IMR-90 (cell line): ENCODE measurements at regions not wholly inside any gene's neighbourhood (a gene's known extent, or its start where the extent isn't known, plus 50 kb on each side); places are given as distances from the start of the nearest gene placed in this dataset.

Experiments
- ATAC-seq: fragments of 200-7000 bp; cut with Tn5 transposase; 2 replicates; pipeline ENCODE4 v1.9.1; 2020; ENCODE audit warnings: low read depth, mild to moderate bottlenecking, moderate library complexity
- BruUV-seq: library from RNA; stranded (reverse); fragments of 400-500 nt; replicated peaks from 2 replicates; lab custom pipeline; 2021; lab: Mats Ljungman, UMichigan
- CTCF ChIA-PET: fragments of 300-600 bp; formaldehyde crosslinking; extraction: SDS; loops from one replicate; lab custom pipeline; 2021; ENCODE audit warnings: antibody characterized with exemption; lab: Yijun Ruan, JAX
- POLR2A ChIA-PET: fragments of 300-600 bp; sonication (Branson Sonifier 250); formaldehyde crosslinking; loops from one replicate; lab custom pipeline; 2022; ENCODE audit warnings: antibody characterized with exemption; ENCODE audit not compliant: unreplicated experiment; lab: Charles Lee
- DNase-seq: peaks from one replicate; pipeline ENCODE4 v3.0.0; 2013
- H2AFZ ChIP-seq: replicated peaks from 2 replicates; pipeline ENCODE3; 2013; ENCODE audit warnings: low read length, mild to moderate bottlenecking; ENCODE audit not compliant: poor library complexity
- H2AK5ac ChIP-seq: 2 replicates; pipeline ENCODE4 v1.6.1; 2013; ENCODE audit warnings: low read depth, low read length, inconsistent platforms
- H2AK9ac ChIP-seq: replicated peaks from 2 replicates; pipeline ENCODE3; 2013; ENCODE audit warnings: mild to moderate bottlenecking, low read depth, low read length, moderate library complexity; ENCODE audit not compliant: poor library complexity
- H2BK120ac ChIP-seq: 2 replicates; pipeline ENCODE4 v1.6.1; 2013; ENCODE audit warnings: low read depth, low read length, inconsistent platforms
- H2BK15ac ChIP-seq: 3 replicates; pipeline ENCODE4 v1.6.1; 2013; ENCODE audit warnings: low read depth, low read length, inconsistent platforms
- H2BK20ac ChIP-seq: 2 replicates; pipeline ENCODE4 v1.6.1; 2013; ENCODE audit warnings: low read depth, mild to moderate bottlenecking, inconsistent platforms, low read length, moderate library complexity
- H2BK5ac ChIP-seq: 2 replicates; pipeline ENCODE4 v1.6.1; 2013; ENCODE audit warnings: mild to moderate bottlenecking, low read depth, low read length, inconsistent platforms; ENCODE audit not compliant: poor library complexity, severe bottlenecking
- H3K14ac ChIP-seq: replicated peaks from 2 replicates; pipeline ENCODE4 v1.6.1; 2013; ENCODE audit warnings: low read depth, low read length, inconsistent platforms
- H3K18ac ChIP-seq: 2 replicates; pipeline ENCODE4 v1.6.1; 2013; ENCODE audit warnings: low read depth, low read length, control low read depth
- H3K23ac ChIP-seq: 2 replicates; pipeline ENCODE4 v1.6.1; 2013; ENCODE audit warnings: low read depth, low read length, inconsistent platforms
- H3K27ac ChIP-seq: 2 replicates; pipeline ENCODE4 v1.5.1; 2013; ENCODE audit warnings: mild to moderate bottlenecking, control low read depth, low read length; ENCODE audit not compliant: insufficient read depth
- H3K27me3 ChIP-seq: 2 replicates; pipeline ENCODE4 v1.6.1; 2013; ENCODE audit warnings: low read length; ENCODE audit not compliant: control insufficient read depth, insufficient read depth
- H3K36me3 ChIP-seq: 2 replicates; pipeline ENCODE4 v1.6.1; 2013; ENCODE audit warnings: low read length, mixed read lengths; ENCODE audit not compliant: control insufficient read depth, insufficient read depth
- H3K4ac ChIP-seq: 2 replicates; pipeline ENCODE4 v1.6.1; 2013; ENCODE audit warnings: low read depth, low read length, inconsistent platforms
- H3K4me1 ChIP-seq: 2 replicates; pipeline ENCODE4 v1.6.1; 2013; ENCODE audit warnings: low read length, mixed read lengths; ENCODE audit not compliant: control insufficient read depth, insufficient read depth
- H3K4me2 ChIP-seq: 2 replicates; pipeline ENCODE4 v1.6.1; 2013; ENCODE audit warnings: low read depth, mild to moderate bottlenecking, control low read depth, low read length, moderate library complexity
- H3K4me3 ChIP-seq: 2 replicates; pipeline ENCODE4 v1.5.1; 2013; ENCODE audit warnings: low read depth, mild to moderate bottlenecking, control low read depth, low read length, moderate library complexity; ENCODE audit not compliant: insufficient read depth
- H3K56ac ChIP-seq: 2 replicates; pipeline ENCODE4 v1.6.1; 2013; ENCODE audit warnings: low read length, inconsistent platforms; ENCODE audit not compliant: insufficient read depth; ENCODE audit errors: extremely low read depth
- H3K79me1 ChIP-seq, 2 experiments: 2 replicates each; pipeline ENCODE4 v1.6.1; 2013; ENCODE audit warnings: low read length in 2 of 2, inconsistent platforms in 1 of 2, low read depth in 1 of 2
- H3K9ac ChIP-seq: 2 replicates; pipeline ENCODE4 v1.6.1; 2013; ENCODE audit warnings: low read depth, low read length, control low read depth
- H3K9me1 ChIP-seq: 2 replicates; pipeline ENCODE4 v1.6.1; 2013; ENCODE audit warnings: low read length, inconsistent platforms; ENCODE audit not compliant: insufficient read depth
- H3K9me3 ChIP-seq: 2 replicates; pipeline ENCODE4 v1.6.1; 2013; ENCODE audit warnings: low read length; ENCODE audit not compliant: control insufficient read depth, insufficient read depth
- H4K20me1 ChIP-seq: 2 replicates; pipeline ENCODE4 v1.6.1; 2013; ENCODE audit warnings: low read length, inconsistent platforms; ENCODE audit not compliant: insufficient read depth
- H4K5ac ChIP-seq: 2 replicates; pipeline ENCODE4 v1.6.1; 2013; ENCODE audit warnings: mild to moderate bottlenecking, low read depth, low read length, control low read depth
- H4K8ac ChIP-seq, 2 experiments: 2 replicates each; pipeline ENCODE4 v1.6.1; 2013; ENCODE audit warnings: low read depth in 2 of 2, low read length in 2 of 2, control low read depth in 1 of 2, inconsistent platforms in 1 of 2
- H4K91ac ChIP-seq: 2 replicates; pipeline ENCODE4 v1.6.1; 2013; ENCODE audit warnings: low read depth, low read length, inconsistent platforms; ENCODE audit not compliant: insufficient read depth
- BHLHE40 ChIP-seq: fragments of 150-350 bp; IDR thresholded peaks from 2 replicates; pipeline ENCODE4 v1.6.1; 2016; ENCODE audit warnings: mild to moderate bottlenecking, low read depth, low read length
- CEBPB ChIP-seq: IDR thresholded peaks from 2 replicates; pipeline ENCODE4 v1.6.1; 2012; ENCODE audit warnings: low read depth, low read length, improper control_type of control experiment
- FOS ChIP-seq: fragments of 150-350 bp; IDR thresholded peaks from 2 replicates; pipeline ENCODE4 v1.6.1; 2016; ENCODE audit warnings: low read depth, low read length
- MAFK ChIP-seq: IDR thresholded peaks from 2 replicates; pipeline ENCODE4 v1.6.1; 2012; ENCODE audit warnings: low read depth, low read length, improper control_type of control experiment
- MAZ ChIP-seq: IDR thresholded peaks from 2 replicates; pipeline ENCODE4 v1.6.1; 2012; ENCODE audit warnings: low read depth, mild to moderate bottlenecking, low read length, improper control_type of control experiment, moderate library complexity, borderline replicate concordance
- MXI1 ChIP-seq: IDR thresholded peaks from 2 replicates; pipeline ENCODE4 v1.6.1; 2012; ENCODE audit warnings: low read depth, mild to moderate bottlenecking, low read length, moderate library complexity, borderline replicate concordance
- NFE2L2 ChIP-seq: fragments of 150-350 bp; IDR thresholded peaks from 2 replicates; pipeline ENCODE4 v1.6.1; 2016; ENCODE audit warnings: low read depth, mild to moderate bottlenecking, low read length
- POLR2A ChIP-seq: IDR thresholded peaks from 2 replicates; pipeline ENCODE4 v1.6.1; 2012; ENCODE audit warnings: mild to moderate bottlenecking, low read depth, low read length
- RAD21 ChIP-seq: IDR thresholded peaks from 2 replicates; pipeline ENCODE4 v1.6.1; 2012; ENCODE audit warnings: low read length, improper control_type of control experiment
- RCOR1 ChIP-seq: IDR thresholded peaks from 2 replicates; pipeline ENCODE4 v1.6.1; 2012; ENCODE audit warnings: mild to moderate bottlenecking, low read length, improper control_type of control experiment; ENCODE audit not compliant: insufficient replicate concordance
- RFX5 ChIP-seq: IDR thresholded peaks from 2 replicates; pipeline ENCODE4 v1.8.0; 2012; ENCODE audit warnings: low read depth, mild to moderate bottlenecking, low read length, moderate library complexity
- SMC3 ChIP-seq: fragments of 150-350 bp; IDR thresholded peaks from 2 replicates; pipeline ENCODE4 v1.6.1; 2016; ENCODE audit warnings: low read depth, mild to moderate bottlenecking, antibody characterized with exemption, low read length, moderate library complexity
- WGBS, 2 experiments: methylation state at CpG; one replicate each; pipeline versions ENCODE4 v1.1.5 to v1.1.7; 2013; ENCODE audit warnings: missing lambda C conversion rate in 2 of 2; ENCODE audit not compliant: insufficient read length in 1 of 2; ENCODE audit errors: extremely low coverage in 2 of 2; 5-methylcytosine and 5-hydroxymethylcytosine counted together
- dilution Hi-C: fragments of 300-500 bp; cut with HindIII; formaldehyde crosslinking; loops from one replicate; pipeline ENCODE4 v1.14.3; 2018; ENCODE audit warnings: low sequenced_read_pairs; ENCODE audit not compliant: unreplicated experiment
- in situ Hi-C: fragments of 300-500 bp; cut with MboI; formaldehyde crosslinking; loops from 3 replicates; pipeline ENCODE4 v1.14.3; 2019; ENCODE audit warnings: low sequenced_read_pairs, inconsistent platforms, mixed read lengths
- intact Hi-C: fragments of 100-400 bp; cut with micrococcal nuclease; formaldehyde crosslinking; loops from 2 replicates; pipeline ENCODE4 v1.10.0; 2022
- TF ChIP-seq, protein P1 (sequence below): conservative IDR thresholded peaks from 2 replicates; pipeline ENCODE4 v1.5.1; 2012; ENCODE audit warnings: mild to moderate bottlenecking, low read depth, low read length, improper control_type of control experiment
- TF ChIP-seq, protein P2 (sequence below): fragments of 150-350 bp; IDR thresholded peaks from 2 replicates; pipeline ENCODE4 v1.6.1; 2016; ENCODE audit warnings: low read depth, mild to moderate bottlenecking, low read length, moderate library complexity, borderline replicate concordance

DNA sequence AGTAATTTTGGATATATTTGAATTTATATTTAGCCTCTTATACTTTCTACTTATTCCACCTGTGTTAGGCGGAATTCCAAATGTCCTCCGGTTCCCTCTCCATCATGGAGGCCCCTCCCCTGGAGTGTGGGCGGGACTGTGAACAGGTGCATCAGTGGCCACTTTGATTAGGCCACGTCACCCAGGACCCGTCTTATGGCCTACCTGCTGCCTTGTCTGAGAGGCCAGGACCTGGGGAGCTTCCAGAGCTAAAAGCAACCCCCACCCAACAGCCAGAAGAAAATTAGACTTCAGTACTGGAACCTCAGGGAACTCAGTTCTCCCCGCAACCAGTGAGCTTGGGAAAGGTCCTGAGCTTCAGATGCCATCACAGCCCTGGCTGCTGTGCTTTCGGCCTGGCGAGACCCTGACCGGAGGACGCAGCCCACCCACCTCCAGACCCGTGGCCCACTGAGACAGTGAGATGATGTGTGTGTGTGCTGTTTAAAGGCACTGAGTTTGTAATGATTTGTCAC, 200.2 kb upstream of the SOX1 start:
- no peaks in the 10 kb centered on the region for H3K4me1 ChIP-seq
- dilution Hi-C loops: no loop called here
- H2AFZ ChIP-seq: no peak overlapping the region
- H3K56ac ChIP-seq: no peak overlapping the region
- no peak overlapping the region for H2BK5ac ChIP-seq
- no peak overlapping the region for H2BK120ac ChIP-seq
- no peak overlapping the region for H3K23ac ChIP-seq
- no peak overlapping the region for H2BK15ac ChIP-seq
- no peaks in the 10 kb centered on the region for H3K79me1 ChIP-seq
- no peak overlapping the region for H2AK9ac ChIP-seq
- no peak overlapping the region for H4K91ac ChIP-seq
- H3K14ac ChIP-seq: no peak overlapping the region
- no peak overlapping the region for H2AK5ac ChIP-seq
- H4K8ac ChIP-seq: no peak overlapping the region
- no peaks in the 10 kb centered on the region for H3K9me1 ChIP-seq
- in situ Hi-C loops: no loop called here
- H3K4me2 ChIP-seq: no peak overlapping the region
- H2BK20ac ChIP-seq: no peak overlapping the region
- no peak overlapping the region for H3K9ac ChIP-seq
- DNase-seq (no peak), ATAC-seq (no peak)
- intact Hi-C loops: no loop called here
- H3K27ac ChIP-seq: no peak overlapping the region
- H4K20me1 ChIP-seq: no peaks in the 10 kb centered on the region
- H3K4ac ChIP-seq: no peak overlapping the region
- no peaks in the 10 kb centered on the region for H3K27me3 ChIP-seq
- H3K9me3 ChIP-seq: peaks cover 50% of the 10 kb centered on the region
- POLR2A ChIA-PET: no interaction called here
- H4K5ac ChIP-seq: no peak overlapping the region
- WGBS, 2 experiments: no CpG with 5 or more reads among the region's 11 CpGs
- no peaks in the 10 kb centered on the region for H3K36me3 ChIP-seq
- H3K18ac ChIP-seq: no peak overlapping the region
- BruUV-seq: no TSS peak
- H3K4me3 ChIP-seq: no peak overlapping the region
- CTCF ChIA-PET: interaction anchor here (0.5 kb wide), 1 partner anchor 973 kb away, joined by 3 read pairs; no protein-coding TSS in a partner anchor
- TF ChIP-seq, protein P1, sequence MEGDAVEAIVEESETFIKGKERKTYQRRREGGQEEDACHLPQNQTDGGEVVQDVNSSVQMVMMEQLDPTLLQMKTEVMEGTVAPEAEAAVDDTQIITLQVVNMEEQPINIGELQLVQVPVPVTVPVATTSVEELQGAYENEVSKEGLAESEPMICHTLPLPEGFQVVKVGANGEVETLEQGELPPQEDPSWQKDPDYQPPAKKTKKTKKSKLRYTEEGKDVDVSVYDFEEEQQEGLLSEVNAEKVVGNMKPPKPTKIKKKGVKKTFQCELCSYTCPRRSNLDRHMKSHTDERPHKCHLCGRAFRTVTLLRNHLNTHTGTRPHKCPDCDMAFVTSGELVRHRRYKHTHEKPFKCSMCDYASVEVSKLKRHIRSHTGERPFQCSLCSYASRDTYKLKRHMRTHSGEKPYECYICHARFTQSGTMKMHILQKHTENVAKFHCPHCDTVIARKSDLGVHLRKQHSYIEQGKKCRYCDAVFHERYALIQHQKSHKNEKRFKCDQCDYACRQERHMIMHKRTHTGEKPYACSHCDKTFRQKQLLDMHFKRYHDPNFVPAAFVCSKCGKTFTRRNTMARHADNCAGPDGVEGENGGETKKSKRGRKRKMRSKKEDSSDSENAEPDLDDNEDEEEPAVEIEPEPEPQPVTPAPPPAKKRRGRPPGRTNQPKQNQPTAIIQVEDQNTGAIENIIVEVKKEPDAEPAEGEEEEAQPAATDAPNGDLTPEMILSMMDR: no peak
- TF ChIP-seq MAFK (no peak), RAD21 (no peak), MAZ (no peak), CEBPB (no peak), RCOR1 (no peak), POLR2A (no peak), MXI1 (no peak), RFX5 (no peak), NFE2L2 (no peak), SMC3 (no peak), FOS (no peak), BHLHE40 (no peak)
- TF ChIP-seq, protein P2, sequence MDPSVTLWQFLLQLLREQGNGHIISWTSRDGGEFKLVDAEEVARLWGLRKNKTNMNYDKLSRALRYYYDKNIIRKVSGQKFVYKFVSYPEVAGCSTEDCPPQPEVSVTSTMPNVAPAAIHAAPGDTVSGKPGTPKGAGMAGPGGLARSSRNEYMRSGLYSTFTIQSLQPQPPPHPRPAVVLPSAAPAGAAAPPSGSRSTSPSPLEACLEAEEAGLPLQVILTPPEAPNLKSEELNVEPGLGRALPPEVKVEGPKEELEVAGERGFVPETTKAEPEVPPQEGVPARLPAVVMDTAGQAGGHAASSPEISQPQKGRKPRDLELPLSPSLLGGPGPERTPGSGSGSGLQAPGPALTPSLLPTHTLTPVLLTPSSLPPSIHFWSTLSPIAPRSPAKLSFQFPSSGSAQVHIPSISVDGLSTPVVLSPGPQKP: no peak
